HG03520 (cell line): ENCODE measurements at regions not wholly inside any gene's neighbourhood (a gene's known extent, or its start where the extent isn't known, plus 50 kb on each side); places are given as distances from the start of the nearest gene placed in this dataset.
"Not testable (repeated sequence)": the region's sequence is repeated elsewhere in the genome, so short reads cannot be mapped to it uniquely, and the experiment has no call there.

Experiments
- ATAC-seq: cut with Tn5 transposase; IDR thresholded peaks from one replicate; pipeline ENCODE4 v1.9.1; 2021; ENCODE audit warnings: mild to moderate bottlenecking, moderate library complexity; ENCODE audit not compliant: unreplicated experiment

GRCh38 chr1:121566346-121566745, 381.6 kb downstream of the SRGAP2C start:
- no peak for ATAC-seq

GRCh38 chr1:121569428-121569827, 384.7 kb downstream of the SRGAP2C start:
- no peak for ATAC-seq

- not testable (repeated sequence) for ATAC-seq
Observed at GRCh38 chr1:121573881-121574504, 389.2 kb downstream of the SRGAP2C start.

- ATAC-seq, result not testable (repeated sequence)
Observed at GRCh38 chr1:121574505-121574899, 389.7 kb downstream of the SRGAP2C start.

- not testable (repeated sequence) for ATAC-seq
Observed at GRCh38 chr1:121582898-121583297, 398.1 kb downstream of the SRGAP2C start.

- ATAC-seq, result no peak
Observed at GRCh38 chr1:121586369-121587229, 401.8 kb downstream of the SRGAP2C start.

GRCh38 chr1:121587230-121587569, 402.4 kb downstream of the SRGAP2C start:
- no peak for ATAC-seq

- no peak for ATAC-seq
Observed at GRCh38 chr1:121587777-121588176, 403.0 kb downstream of the SRGAP2C start.

GRCh38 chr1:121594096-121594495, 409.3 kb downstream of the SRGAP2C start:
- no peak for ATAC-seq

- ATAC-seq, result no peak
Observed at GRCh38 chr1:121595089-121595488, 410.3 kb downstream of the SRGAP2C start.

GRCh38 chr1:121604843-121605444, 420.2 kb downstream of the SRGAP2C start:
- ATAC-seq, result not testable (repeated sequence)

GRCh38 chr1:121607499-121607898, 422.7 kb downstream of the SRGAP2C start:
- not testable (repeated sequence) for ATAC-seq
